Endodermal cell (in vitro differentiated cells): ENCODE measurements at regions not wholly inside any gene's neighbourhood (a gene's known extent, or its start where the extent isn't known, plus 50 kb on each side); places are given as distances from the start of the nearest gene placed in this dataset.

ENCODE experiments used
- DNase-seq: peaks from one replicate; pipeline ENCODE4 v3.0.0-alpha.2; 2017
- H3K27ac ChIP-seq: 2 replicates; pipeline ENCODE4 v1.5.1; 2013; ENCODE audit warnings: mild to moderate bottlenecking, low read depth, low read length, moderate library complexity
- H3K27me3 ChIP-seq: 2 replicates; pipeline ENCODE4 v1.6.1; 2013; ENCODE audit warnings: mild to moderate bottlenecking, low read length, moderate library complexity; ENCODE audit not compliant: insufficient read depth, control insufficient read depth, poor library complexity, severe bottlenecking
- H3K36me3 ChIP-seq: 2 replicates; pipeline ENCODE4 v1.7.0; 2013; ENCODE audit warnings: mild to moderate bottlenecking, low read length, moderate library complexity; ENCODE audit not compliant: control insufficient read depth, insufficient read depth
- H3K4me1 ChIP-seq: one replicate; pipeline ENCODE4 v1.7.0; 2013; ENCODE audit warnings: low read length; ENCODE audit not compliant: control insufficient read depth, insufficient read depth
- H3K4me3 ChIP-seq: 2 replicates; pipeline ENCODE4 v1.5.1; 2013; ENCODE audit warnings: mild to moderate bottlenecking, low read length, moderate library complexity
- H3K9ac ChIP-seq: 2 replicates; pipeline ENCODE4 v1.6.1; 2013; ENCODE audit warnings: mild to moderate bottlenecking, low read length, moderate library complexity; ENCODE audit not compliant: poor library complexity, severe bottlenecking; ENCODE audit errors: extremely low read depth
- H3K9me3 ChIP-seq: 2 replicates; pipeline ENCODE4 v1.6.1; 2013; ENCODE audit warnings: mild to moderate bottlenecking, low read length, moderate library complexity; ENCODE audit not compliant: control insufficient read depth
- H3K27ac Mint-ChIP-seq: 2 replicates; pipeline ENCODE4 v1.8.0; 2020; ENCODE audit warnings: mixed read lengths
- H3K27me3 Mint-ChIP-seq: 2 replicates; pipeline ENCODE4 v1.8.0; 2021; ENCODE audit warnings: mild to moderate bottlenecking, mixed read lengths; ENCODE audit not compliant: insufficient read depth
- H3K36me3 Mint-ChIP-seq: 2 replicates; pipeline ENCODE4 v1.8.0; 2020; ENCODE audit warnings: low read depth, mixed read lengths
- H3K4me1 Mint-ChIP-seq: 2 replicates; pipeline ENCODE4 v1.8.0; 2020; ENCODE audit warnings: mixed read lengths
- H3K4me3 Mint-ChIP-seq: 2 replicates; pipeline ENCODE4 v1.8.0; 2020; ENCODE audit warnings: mild to moderate bottlenecking, moderate library complexity, mixed read lengths
- H3K9me3 Mint-ChIP-seq: 2 replicates; pipeline ENCODE4 v1.8.0; 2020; ENCODE audit warnings: mild to moderate bottlenecking, mixed read lengths
- CTCF ChIP-seq: fragments of 200-600 bp; sonication (generic); conservative IDR thresholded peaks from 2 replicates; pipeline ENCODE4 v1.5.0; 2021; ENCODE audit warnings: antibody characterized with exemption, mild to moderate bottlenecking
- WGBS, 2 experiments: methylation state at CpG; one replicate each; pipeline versions ENCODE4 v1.1.5 to v1.1.7; 2013; ENCODE audit warnings: missing lambda C conversion rate in 2 of 2, mixed read lengths in 1 of 2; ENCODE audit not compliant: insufficient coverage in 1 of 2, insufficient read length in 1 of 2; 5-methylcytosine and 5-hydroxymethylcytosine counted together

GRCh38 chr16:54783226-54783625, 147.4 kb upstream of the IRX5 start:
- H3K4me1 Mint-ChIP-seq: no peaks in the 10 kb centered on the region
- 92 to 97% methylated on average over 2 to 3 of the region's 3 CpGs for WGBS, 2 experiments

GRCh38 chr16:54780266-54780665, 150.4 kb upstream of the IRX5 start:
- Mint-ChIP-seq H3K36me3 (no peaks in the 10 kb centered on the region), H3K27ac (no peak overlapping the region), H3K27me3 (no peaks in the 10 kb centered on the region), H3K4me1 (no peaks in the 10 kb centered on the region), H3K4me3 (no peak overlapping the region), H3K9me3 (no peaks in the 10 kb centered on the region)
- 80 to 100% methylated on average over 1 of the region's 1 CpG for WGBS, 2 experiments
- Histone ChIP-seq H3K27me3 (no peaks in the 10 kb centered on the region), H3K27ac (no peak overlapping the region), H3K36me3 (no peaks in the 10 kb centered on the region), H3K9me3 (no peaks in the 10 kb centered on the region), H3K9ac (no peak overlapping the region), H3K4me3 (no peak overlapping the region), H3K4me1 (no peaks in the 10 kb centered on the region)
- DNase-seq: no peak
- no peak for TF ChIP-seq CTCF

More at GRCh38 chr16:54783226-54783625, 147.4 kb upstream of the IRX5 start:
- TF ChIP-seq CTCF: no peak
- H3K27ac ChIP-seq: no peak overlapping the region
- H3K4me1 ChIP-seq: no peaks in the 10 kb centered on the region
- no peak overlapping the region for H3K4me3 ChIP-seq
- Mint-ChIP-seq H3K27me3 (peaks cover 3% of the 10 kb centered on the region), H3K36me3 (no peaks in the 10 kb centered on the region), H3K4me3 (no peak overlapping the region), H3K27ac (no peak overlapping the region), H3K9me3 (peaks cover 19% of the 10 kb centered on the region)
- no peak for DNase-seq
- H3K36me3 ChIP-seq: no peaks in the 10 kb centered on the region
- H3K27me3 ChIP-seq: no peaks in the 10 kb centered on the region
- no peaks in the 10 kb centered on the region for H3K9me3 ChIP-seq
- no peak overlapping the region for H3K9ac ChIP-seq

GRCh38 chr16:54779549-54779948, 151.1 kb upstream of the IRX5 start:
- no peak overlapping the region for H3K4me3 ChIP-seq
- TF ChIP-seq CTCF: no peak
- H3K4me1 ChIP-seq: no peaks in the 10 kb centered on the region
- no peak overlapping the region for H3K9ac ChIP-seq
- H3K4me3 Mint-ChIP-seq: no peak overlapping the region
- H3K4me1 Mint-ChIP-seq: no peaks in the 10 kb centered on the region
- H3K27ac Mint-ChIP-seq: no peak overlapping the region
- no peaks in the 10 kb centered on the region for H3K36me3 ChIP-seq
- no peak for DNase-seq
- no peaks in the 10 kb centered on the region for H3K9me3 ChIP-seq
- H3K27me3 ChIP-seq: no peaks in the 10 kb centered on the region
- no peaks in the 10 kb centered on the region for H3K9me3 Mint-ChIP-seq
- H3K27ac ChIP-seq: no peak overlapping the region
- H3K36me3 Mint-ChIP-seq: no peaks in the 10 kb centered on the region
- H3K27me3 Mint-ChIP-seq: no peaks in the 10 kb centered on the region
